A673 (cell line): ENCODE measurements at regions not wholly inside any gene's neighbourhood (a gene's known extent, or its start where the extent isn't known, plus 50 kb on each side); places are given as distances from the start of the nearest gene placed in this dataset.

ENCODE experiments used
- BruUV-seq: library from RNA; stranded (reverse); fragments of 400-500 nt; replicated peaks from 2 replicates; lab custom pipeline; 2021; lab: Mats Ljungman, UMichigan
- CTCF ChIA-PET: fragments of 300-600 bp; sonication (Branson Sonifier 250); formaldehyde crosslinking; loops from one replicate; lab custom pipeline; 2022; ENCODE audit warnings: antibody characterized with exemption; lab: Charles Lee
- POLR2A ChIA-PET: fragments of 300-600 bp; sonication (Branson Sonifier 250); formaldehyde crosslinking; loops from one replicate; lab custom pipeline; 2022; ENCODE audit warnings: antibody characterized with exemption; ENCODE audit not compliant: low non-redundant PET; lab: Charles Lee
- DNase-seq: peaks from one replicate; pipeline ENCODE4 v3.0.0-alpha.2; 2015; ENCODE audit warnings: low spot score
- H3K27ac ChIP-seq: fragments of 200-600 bp; sonication (generic); 2 replicates; pipeline ENCODE4 v1.5.1; 2016; ENCODE audit warnings: mixed run types, low read depth, mild to moderate bottlenecking, mixed read lengths, antibody characterized with exemption, low read length; ENCODE audit not compliant: poor library complexity, severe bottlenecking
- H3K27me3 ChIP-seq: fragments of 200-600 bp; sonication (generic); replicated peaks from 2 replicates; pipeline ENCODE4 v1.6.1; 2017; ENCODE audit warnings: mixed run types, low read depth, mild to moderate bottlenecking, mixed read lengths, antibody characterized with exemption, low read length; ENCODE audit not compliant: insufficient read depth, poor library complexity
- H3K36me3 ChIP-seq: fragments of 200-600 bp; sonication (generic); 2 replicates; pipeline ENCODE4 v1.6.1; 2016; ENCODE audit warnings: mixed run types, mild to moderate bottlenecking, mixed read lengths, antibody characterized with exemption, low read length; ENCODE audit not compliant: insufficient read depth, poor library complexity, severe bottlenecking
- H3K4me1 ChIP-seq: fragments of 200-600 bp; sonication (generic); 2 replicates; pipeline ENCODE4 v1.6.1; 2017; ENCODE audit warnings: mixed run types, mild to moderate bottlenecking, mixed read lengths, antibody characterized with exemption, low read length; ENCODE audit not compliant: insufficient read depth, poor library complexity, severe bottlenecking
- H3K4me3 ChIP-seq: fragments of 200-600 bp; sonication (generic); 2 replicates; pipeline ENCODE4 v1.5.1; 2016; ENCODE audit warnings: low read depth, mixed run types, mild to moderate bottlenecking, mixed read lengths, low read length; ENCODE audit not compliant: poor library complexity, severe bottlenecking
- H3K9me3 ChIP-seq: fragments of 200-600 bp; sonication (generic); 2 replicates; pipeline ENCODE4 v1.6.1; 2016; ENCODE audit warnings: mixed run types, low read depth, mild to moderate bottlenecking, mixed read lengths, antibody characterized with exemption, low read length; ENCODE audit not compliant: poor library complexity, severe bottlenecking
- CTCF ChIP-seq: fragments of 300-800, 200-600 bp; sonication (generic); conservative IDR thresholded peaks from 2 replicates; pipeline ENCODE4 v1.5.1; 2017; ENCODE audit warnings: low read depth, mild to moderate bottlenecking, antibody characterized with exemption, low read length, moderate library complexity, mixed read lengths
- EZH2 ChIP-seq: fragments of 200-600 bp; sonication (generic); IDR thresholded peaks from 2 replicates; pipeline ENCODE4 v1.6.1; 2017; ENCODE audit warnings: borderline replicate concordance, low read depth, mild to moderate bottlenecking, mixed read lengths, antibody characterized with exemption, low read length; ENCODE audit not compliant: poor library complexity, severe bottlenecking
- intact Hi-C: fragments of 100-400 bp; cut with micrococcal nuclease; formaldehyde crosslinking; loops from one replicate; pipeline ENCODE4 v1.10.0; 2022; ENCODE audit not compliant: unreplicated experiment

- no peak overlapping the region for H3K27ac ChIP-seq
- no peak for TF ChIP-seq EZH2
- no peak for TF ChIP-seq CTCF
- H3K4me3 ChIP-seq, result no peak overlapping the region
- POLR2A ChIA-PET, result no interaction called here
- intact Hi-C loops, result no loop called here
- H3K27me3 ChIP-seq, result no peaks in the 10 kb centered on the region
- no TSS peak for BruUV-seq
- H3K36me3 ChIP-seq, result no peaks in the 10 kb centered on the region
- no peaks in the 10 kb centered on the region for H3K9me3 ChIP-seq
- no peaks in the 10 kb centered on the region for H3K4me1 ChIP-seq
- no peak for DNase-seq
- CTCF ChIA-PET, result no interaction called here
These were observed 111.7 kb upstream of the KLHL14 start for GRCh38 chr18:32884543-32884942.

- H3K4me1 ChIP-seq, result no peaks in the 10 kb centered on the region
- H3K9me3 ChIP-seq, result no peaks in the 10 kb centered on the region
- H3K27me3 ChIP-seq, result no peaks in the 10 kb centered on the region
- ChIA-PET CTCF (no interaction called here), POLR2A (interaction anchor here (0.6 kb wide), 1 partner anchor 28 kb away, joined by 3 read pairs; no protein-coding TSS in a partner anchor)
- intact Hi-C loops, result no loop called here
- no peaks in the 10 kb centered on the region for H3K36me3 ChIP-seq
- BruUV-seq, result no TSS peak
- no peak for DNase-seq
- H3K4me3 ChIP-seq, result no peak overlapping the region
- TF ChIP-seq CTCF, result no peak
- no peak overlapping the region for H3K27ac ChIP-seq
These were observed 108.2 kb upstream of the KLHL14 start for GRCh38 chr18:32881009-32881408.

GRCh38 chr18:32879497-32879896, 106.7 kb upstream of the KLHL14 start:
- POLR2A ChIA-PET, result no interaction called here
- CTCF ChIA-PET, result no interaction called here
- H3K4me3 ChIP-seq, result no peak overlapping the region
- H3K4me1 ChIP-seq, result no peaks in the 10 kb centered on the region
- no peak for DNase-seq
- intact Hi-C loops, result no loop called here
- no peaks in the 10 kb centered on the region for H3K27me3 ChIP-seq
- H3K9me3 ChIP-seq, result no peaks in the 10 kb centered on the region
- H3K27ac ChIP-seq, result no peak overlapping the region
- no peaks in the 10 kb centered on the region for H3K36me3 ChIP-seq
- BruUV-seq, result no TSS peak
- TF ChIP-seq CTCF, result no peak
- TF ChIP-seq EZH2, result no peak
